Mesenchymal stem cell (in vitro differentiated cells and primary cell): ENCODE measurements at regions not wholly inside any gene's neighbourhood (a gene's known extent, or its start where the extent isn't known, plus 50 kb on each side); places are given as distances from the start of the nearest gene placed in this dataset.
A peak's percentile ranks its signal among the peaks of the same experiment; 100 is the strongest.

Experiments used
- DNase-seq: peaks from one replicate; pipeline ENCODE4 v3.0.0-alpha.2; 2013
- H2AFZ ChIP-seq: one replicate; pipeline ENCODE4 v1.6.1; 2013; ENCODE audit warnings: low read depth, mild to moderate bottlenecking, control low read depth, inconsistent platforms, low read length, moderate library complexity
- H2AK5ac ChIP-seq: 2 replicates; pipeline ENCODE4 v1.6.1; 2013; ENCODE audit warnings: low read length, moderate library complexity, mild to moderate bottlenecking, inconsistent platforms; ENCODE audit not compliant: severe bottlenecking
- H2BK120ac ChIP-seq: one replicate; pipeline ENCODE4 v1.6.1; 2013; ENCODE audit warnings: low read depth, mild to moderate bottlenecking, inconsistent platforms, low read length, moderate library complexity
- H2BK12ac ChIP-seq, 2 experiments: one replicate each; pipeline ENCODE4 v1.6.1; 2013; ENCODE audit warnings: inconsistent platforms in 2 of 2, low read length in 2 of 2, mild to moderate bottlenecking in 2 of 2, moderate library complexity in 2 of 2, control low read depth in 1 of 2
- H2BK15ac ChIP-seq: one replicate; pipeline ENCODE4 v1.6.1; 2013; ENCODE audit warnings: mild to moderate bottlenecking, low read depth, inconsistent platforms; ENCODE audit not compliant: poor library complexity, severe bottlenecking
- H2BK5ac ChIP-seq: 2 replicates; pipeline ENCODE4 v1.6.1; 2013; ENCODE audit warnings: low read depth, mild to moderate bottlenecking, low read length, control low read depth, inconsistent platforms; ENCODE audit not compliant: poor library complexity, severe bottlenecking
- H3K14ac ChIP-seq, 2 experiments: one replicate each; pipeline ENCODE4 v1.6.1; 2013; ENCODE audit warnings: inconsistent platforms in 2 of 2, low read length in 2 of 2, control low read depth in 1 of 2, mild to moderate bottlenecking in 1 of 2, moderate library complexity in 1 of 2
- H3K18ac ChIP-seq, 2 experiments: one replicate each; pipeline ENCODE4 v1.6.1; 2013; ENCODE audit warnings: inconsistent platforms in 2 of 2, low read length in 2 of 2, control low read depth in 1 of 2, low read depth in 1 of 2, mild to moderate bottlenecking in 1 of 2
- H3K23ac ChIP-seq, 2 experiments: one replicate each; pipeline ENCODE4 v1.6.1; 2013; ENCODE audit warnings: inconsistent platforms in 2 of 2, low read length in 2 of 2, mild to moderate bottlenecking in 2 of 2, moderate library complexity in 2 of 2, control low read depth in 1 of 2
- H3K27ac ChIP-seq: 2 replicates; pipeline ENCODE4 v1.5.1; 2013; ENCODE audit warnings: mild to moderate bottlenecking, moderate library complexity, low read length, control low read depth, inconsistent platforms; ENCODE audit not compliant: poor library complexity, severe bottlenecking
- H3K27me3 ChIP-seq, 2 experiments: 2 replicates each; pipeline versions ENCODE4 v1.6.1 to v1.7.0; 2013; ENCODE audit warnings: low read length in 2 of 2, mild to moderate bottlenecking in 2 of 2, moderate library complexity in 2 of 2, control low read depth in 1 of 2, inconsistent platforms in 1 of 2; ENCODE audit not compliant: control insufficient read depth in 1 of 2, insufficient read depth in 1 of 2
- H3K36me3 ChIP-seq, 2 experiments: 2 replicates each; pipeline versions ENCODE4 v1.6.1 to v1.7.0; 2013; ENCODE audit warnings: low read length in 2 of 2, control low read depth in 1 of 2, inconsistent platforms in 1 of 2, low read depth in 1 of 2, mild to moderate bottlenecking in 1 of 2; ENCODE audit not compliant: insufficient read depth in 2 of 2, control insufficient read depth in 1 of 2
- H3K4ac ChIP-seq, 2 experiments: one replicate each; pipeline ENCODE4 v1.6.1; 2013; ENCODE audit warnings: inconsistent platforms in 2 of 2, low read length in 2 of 2, mild to moderate bottlenecking in 2 of 2, moderate library complexity in 2 of 2, control low read depth in 1 of 2, low read depth in 1 of 2
- H3K4me1 ChIP-seq: 2 replicates; pipeline ENCODE4 v1.6.1; 2013; ENCODE audit warnings: low read depth, low read length, control low read depth; ENCODE audit not compliant: control insufficient read depth, insufficient read depth
- H3K4me2 ChIP-seq: 2 replicates; pipeline ENCODE4 v1.6.1; 2013; ENCODE audit warnings: low read length, mild to moderate bottlenecking, inconsistent platforms; ENCODE audit not compliant: poor library complexity, severe bottlenecking
- H3K4me3 ChIP-seq, 2 experiments: 2 replicates each; pipeline versions ENCODE4 v1.5.1 to v1.7.0; 2013; ENCODE audit warnings: low read length in 2 of 2, mild to moderate bottlenecking in 2 of 2, control low read depth in 1 of 2, low read depth in 1 of 2; ENCODE audit not compliant: insufficient read depth in 1 of 2
- H3K79me1 ChIP-seq: replicated peaks from 2 replicates; pipeline ENCODE4 v1.6.1; 2013; ENCODE audit warnings: mild to moderate bottlenecking, control low read depth, low read length, inconsistent platforms; ENCODE audit not compliant: poor library complexity, severe bottlenecking
- H3K9ac ChIP-seq: 2 replicates; pipeline ENCODE4 v1.7.0; 2013; ENCODE audit warnings: mild to moderate bottlenecking, low read length, moderate library complexity
- H3K9me3 ChIP-seq: 2 replicates; pipeline ENCODE4 v1.7.0; 2013; ENCODE audit warnings: mild to moderate bottlenecking, low read length; ENCODE audit not compliant: control insufficient read depth
- H4K8ac ChIP-seq: one replicate; pipeline ENCODE4 v1.6.1; 2013; ENCODE audit warnings: inconsistent platforms, mild to moderate bottlenecking, low read length, moderate library complexity
- H4K91ac ChIP-seq: one replicate; pipeline ENCODE4 v1.6.1; 2013; ENCODE audit warnings: mild to moderate bottlenecking, low read length, inconsistent platforms
- WGBS: methylation state at CpG from one replicate; pipeline ENCODE4 v1.1.7; 2013; ENCODE audit warnings: mixed read lengths; 5-methylcytosine and 5-hydroxymethylcytosine counted together

- no peak overlapping the region for H2BK5ac ChIP-seq
- no peak overlapping the region for H2AK5ac ChIP-seq
- H3K23ac ChIP-seq: no peak overlapping the region
- no peak for DNase-seq
- H4K8ac ChIP-seq: no peak overlapping the region
- no peaks in the 10 kb centered on the region for H3K36me3 ChIP-seq
- no peak overlapping the region for H3K14ac ChIP-seq
- H2BK15ac ChIP-seq: no peak overlapping the region
- no peak overlapping the region for H3K4me2 ChIP-seq
- 88% methylated on average over 1 of the region's 1 CpG for WGBS
- no peak overlapping the region for H3K27ac ChIP-seq
- no peak overlapping the region for H2BK12ac ChIP-seq
- H3K4ac ChIP-seq: no peak overlapping the region
- H2AFZ ChIP-seq: no peak overlapping the region
- H4K91ac ChIP-seq: no peak overlapping the region
- no peak overlapping the region for H3K18ac ChIP-seq
- H3K9me3 ChIP-seq: no peaks in the 10 kb centered on the region
- H3K4me3 ChIP-seq: no peak overlapping the region
- H2BK120ac ChIP-seq: no peak overlapping the region
- H3K79me1 ChIP-seq: no peaks in the 10 kb centered on the region
- no peaks in the 10 kb centered on the region for H3K4me1 ChIP-seq
- no peak overlapping the region for H3K9ac ChIP-seq
- H3K27me3 ChIP-seq: no peaks in the 10 kb centered on the region
Measured at GRCh38 chr13:82341116-82341515, 1541.2 kb downstream of the SLITRK1 start.

DNA sequence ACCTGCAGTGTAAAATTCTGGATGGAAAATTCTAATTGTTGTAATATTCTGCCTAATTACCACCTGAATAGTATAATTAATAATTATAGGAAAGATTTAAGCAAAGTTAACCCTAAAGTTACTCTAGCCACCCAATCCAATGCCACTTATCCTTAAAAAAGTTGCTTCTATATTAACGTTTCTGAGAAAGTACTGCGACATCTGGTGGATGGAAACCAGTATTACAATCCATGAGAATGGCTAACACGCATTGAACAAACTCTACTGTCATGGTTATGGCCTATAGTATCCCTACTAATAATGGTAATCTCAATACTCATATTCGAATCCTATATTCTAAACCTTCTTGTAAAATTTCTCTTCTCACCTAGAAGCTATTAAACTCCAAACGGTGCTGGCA is 1551.8 kb downstream of the SLITRK1 start:
- Histone ChIP-seq H3K14ac (no peak overlapping the region), H2BK12ac (no peak overlapping the region), H2AFZ (no peak overlapping the region), H2AK5ac (no peak overlapping the region), H3K4me1 (no peaks in the 10 kb centered on the region), H3K18ac (no peak overlapping the region), H3K9ac (no peak overlapping the region), H2BK5ac (no peak overlapping the region), H3K4me3 (no peak overlapping the region), H4K8ac (no peak overlapping the region), H2BK120ac (no peak overlapping the region), H3K36me3 (no peaks in the 10 kb centered on the region), H3K4ac (no peak overlapping the region), H3K23ac (no peak overlapping the region), H3K27me3 (no peaks in the 10 kb centered on the region), H3K4me2 (no peak overlapping the region), H3K9me3 (no peaks in the 10 kb centered on the region), H3K27ac (no peak overlapping the region), H2BK15ac (no peak overlapping the region), H3K79me1 (no peaks in the 10 kb centered on the region), H4K91ac (no peak overlapping the region)
- WGBS: 39% methylated on average over 5 of the region's 5 CpGs
- peak; percentile 30 for DNase-seq

GRCh38 chr13:82323101-82323500 is 1559.2 kb downstream of the SLITRK1 start:
- H3K4me3 ChIP-seq: no peak overlapping the region
- H2BK12ac ChIP-seq: no peak overlapping the region
- no peak overlapping the region for H3K14ac ChIP-seq
- no peaks in the 10 kb centered on the region for H3K27me3 ChIP-seq
- no peak overlapping the region for H3K27ac ChIP-seq
- no peaks in the 10 kb centered on the region for H3K36me3 ChIP-seq
- no peak overlapping the region for H3K23ac ChIP-seq
- no peak overlapping the region for H3K4me2 ChIP-seq
- no peak overlapping the region for H3K18ac ChIP-seq
- H2AK5ac ChIP-seq: peak overlapping the region; percentile 59
- H2BK15ac ChIP-seq: no peak overlapping the region
- no peak overlapping the region for H3K9ac ChIP-seq
- no peak overlapping the region for H4K91ac ChIP-seq
- H3K4me1 ChIP-seq: peaks cover 6% of the 10 kb centered on the region
- H3K9me3 ChIP-seq: peaks cover 5% of the 10 kb centered on the region
- no peak overlapping the region for H2AFZ ChIP-seq
- H2BK120ac ChIP-seq: no peak overlapping the region
- WGBS: 93% methylated on average over 5 of the region's 5 CpGs
- no peak overlapping the region for H3K4ac ChIP-seq
- H3K79me1 ChIP-seq: no peaks in the 10 kb centered on the region
- H2BK5ac ChIP-seq: no peak overlapping the region
- no peak for DNase-seq
- H4K8ac ChIP-seq: no peak overlapping the region

- DNase-seq: no peak
- H3K36me3 ChIP-seq: no peaks in the 10 kb centered on the region
- no peak overlapping the region for H2BK5ac ChIP-seq
- no peak overlapping the region for H3K23ac ChIP-seq
- H3K4me2 ChIP-seq: no peak overlapping the region
- H2AK5ac ChIP-seq: no peak overlapping the region
- no peak overlapping the region for H3K9ac ChIP-seq
- H2AFZ ChIP-seq: no peak overlapping the region
- 100% methylated on average over 1 of the region's 1 CpG for WGBS
- no peak overlapping the region for H3K18ac ChIP-seq
- no peak overlapping the region for H3K27ac ChIP-seq
- no peak overlapping the region for H3K14ac ChIP-seq
- H3K79me1 ChIP-seq: no peaks in the 10 kb centered on the region
- H3K27me3 ChIP-seq: no peaks in the 10 kb centered on the region
- H2BK15ac ChIP-seq: no peak overlapping the region
- H3K4me1 ChIP-seq: no peaks in the 10 kb centered on the region
- H2BK120ac ChIP-seq: no peak overlapping the region
- H2BK12ac ChIP-seq: no peak overlapping the region
- no peak overlapping the region for H3K4me3 ChIP-seq
- H4K91ac ChIP-seq: no peak overlapping the region
- no peak overlapping the region for H3K4ac ChIP-seq
- H3K9me3 ChIP-seq: peaks cover 6% of the 10 kb centered on the region
- H4K8ac ChIP-seq: no peak overlapping the region
Measured at GRCh38 chr13:82305588-82305987, 1576.7 kb downstream of the SLITRK1 start.
